Hepatocyte (in vitro differentiated cells): ENCODE measurements at regions not wholly inside any gene's neighbourhood (a gene's known extent, or its start where the extent isn't known, plus 50 kb on each side); places are given as distances from the start of the nearest gene placed in this dataset.

Experiments used
- CTCF ChIP-seq: fragments of 200-600 bp; sonication (generic); IDR thresholded peaks from 2 replicates; pipeline ENCODE4 v1.5.1; 2016; ENCODE audit warnings: antibody characterized with exemption, mild to moderate bottlenecking; ENCODE audit not compliant: poor library complexity
- EZH2 ChIP-seq: fragments of 200-600 bp; sonication (generic); IDR thresholded peaks from 2 replicates; pipeline ENCODE4 v1.6.1; 2016; ENCODE audit warnings: antibody characterized with exemption, mild to moderate bottlenecking, borderline replicate concordance

GRCh38 chr1:232223183-232223708 is 406.7 kb downstream of the SIPA1L2 start:
- no peak for TF ChIP-seq CTCF
- TF ChIP-seq EZH2: no peak
